ENCODE measurements at regions not wholly inside any gene's neighbourhood (a gene's known extent, or its start where the extent isn't known, plus 50 kb on each side); places are given as distances from the start of the nearest gene placed in this dataset.
"Not testable (repeated sequence)": the region's sequence is repeated elsewhere in the genome, so short reads cannot be mapped to it uniquely, and the experiment has no call there.

DNA sequence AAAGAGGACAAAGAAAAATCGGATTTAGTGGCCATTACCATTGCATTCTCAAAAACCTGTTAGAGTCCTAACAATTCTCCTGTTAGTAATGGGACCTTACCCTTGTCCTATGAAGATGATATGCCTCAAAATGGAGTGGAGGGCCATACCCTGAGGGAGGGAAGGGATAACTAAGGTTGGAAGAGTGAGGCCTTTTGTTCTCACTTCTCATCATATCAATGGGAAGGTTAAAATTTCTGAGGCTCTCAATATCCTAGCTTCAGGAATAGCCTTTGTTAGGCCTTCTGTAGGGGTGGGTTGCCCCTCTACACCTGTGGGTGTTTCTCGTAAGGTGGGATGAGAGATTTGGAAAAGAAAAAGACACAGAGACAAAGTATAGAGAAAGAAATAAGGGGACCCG, 109.4 kb upstream of the SGIP1 start:
- in situ Hi-C loops (cut with HindIII; ENCODE audit: low pct_unique_long_range_greater_than_20kb, low sequenced_read_pairs); DNase-seq (ENCODE audit: low read depth, low spot score): not testable (repeated sequence)

DNA sequence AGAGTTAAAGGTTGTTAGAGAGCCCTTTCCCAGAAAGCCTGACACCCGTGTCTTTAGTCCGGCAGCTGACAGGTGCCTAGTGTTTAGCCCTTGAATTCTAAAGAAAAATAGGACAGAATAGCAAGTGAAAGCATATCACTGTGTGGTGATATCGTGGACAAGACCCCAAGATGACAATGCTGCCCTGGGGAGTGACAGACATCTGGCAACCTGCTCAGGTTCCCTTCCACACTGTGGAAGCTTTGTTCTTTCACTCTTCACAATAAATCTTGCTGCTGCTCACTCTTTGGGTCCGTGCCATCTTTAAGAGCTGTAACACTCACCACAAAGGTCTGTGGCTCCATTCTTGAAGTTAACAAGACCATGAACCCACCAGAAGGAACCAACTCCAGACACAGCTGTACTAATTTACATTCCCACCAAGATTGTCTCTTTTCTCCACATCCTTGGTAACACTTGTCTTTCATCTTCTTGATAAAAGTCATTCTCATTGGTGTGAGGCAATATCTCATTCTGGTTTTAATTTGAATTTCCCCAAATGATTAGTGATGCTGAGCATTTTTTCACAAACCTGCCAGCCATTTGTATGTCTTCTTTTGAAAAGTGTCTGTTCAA, 107.6 kb upstream of the SGIP1 start:
- DNase-seq (ENCODE audit: low read depth, low spot score): no peak
- in situ Hi-C loops (cut with HindIII; ENCODE audit: low pct_unique_long_range_greater_than_20kb, low sequenced_read_pairs): loop anchor here (25.0 kb wide), 1 partner anchor 189 kb away; no protein-coding TSS in a partner anchor

DNA sequence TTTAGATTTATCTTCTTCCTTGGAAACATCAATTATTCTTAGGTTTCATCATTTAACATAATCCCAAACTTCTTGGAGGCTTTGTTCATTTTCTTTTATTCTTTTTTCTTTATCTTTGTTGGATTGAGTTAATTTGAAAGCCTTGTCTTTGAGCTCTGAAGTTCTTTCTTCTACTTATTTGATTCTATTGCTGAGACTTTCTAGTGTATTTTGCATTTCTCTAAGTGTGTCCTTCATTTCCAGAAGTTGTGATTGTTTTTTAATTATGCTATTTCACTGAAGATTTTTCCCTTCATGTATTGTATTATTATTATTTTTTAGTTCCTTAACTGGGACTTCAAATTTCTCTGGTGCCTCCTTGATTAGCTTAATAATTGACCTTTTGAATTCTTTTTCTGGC, 103.1 kb upstream of the SGIP1 start:
- in situ Hi-C loops (cut with HindIII; ENCODE audit: low pct_unique_long_range_greater_than_20kb, low sequenced_read_pairs): loop anchor here (25.0 kb wide), 1 partner anchor 194 kb away; no protein-coding TSS in a partner anchor
- DNase-seq (ENCODE audit: low read depth, low spot score): not testable (repeated sequence)

DNA sequence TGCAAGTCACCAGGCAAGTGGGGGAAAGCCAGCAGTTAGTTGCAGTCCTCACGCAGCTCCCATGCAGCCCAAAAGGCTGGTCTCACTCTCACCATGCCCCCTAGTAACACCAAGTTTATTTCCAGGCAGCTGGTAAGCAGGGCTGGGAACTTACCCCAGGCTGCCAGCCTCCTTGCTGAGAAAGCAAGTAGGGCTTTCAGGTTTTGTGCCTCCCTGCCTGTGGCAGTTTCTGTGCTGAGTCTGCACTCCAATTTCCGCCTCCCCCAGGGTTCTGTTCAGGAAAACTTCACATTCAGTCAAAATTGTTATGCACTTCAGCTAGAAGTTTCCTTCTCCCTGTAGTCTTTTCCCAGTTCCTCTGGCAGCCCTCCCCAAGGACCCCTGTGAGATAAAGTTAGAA, 102.0 kb upstream of the SGIP1 start:
- in situ Hi-C loops (cut with HindIII; ENCODE audit: low pct_unique_long_range_greater_than_20kb, low sequenced_read_pairs): loop anchor here (25.0 kb wide), 1 partner anchor 195 kb away; no protein-coding TSS in a partner anchor
- DNase-seq (ENCODE audit: low read depth, low spot score): no peak

DNA sequence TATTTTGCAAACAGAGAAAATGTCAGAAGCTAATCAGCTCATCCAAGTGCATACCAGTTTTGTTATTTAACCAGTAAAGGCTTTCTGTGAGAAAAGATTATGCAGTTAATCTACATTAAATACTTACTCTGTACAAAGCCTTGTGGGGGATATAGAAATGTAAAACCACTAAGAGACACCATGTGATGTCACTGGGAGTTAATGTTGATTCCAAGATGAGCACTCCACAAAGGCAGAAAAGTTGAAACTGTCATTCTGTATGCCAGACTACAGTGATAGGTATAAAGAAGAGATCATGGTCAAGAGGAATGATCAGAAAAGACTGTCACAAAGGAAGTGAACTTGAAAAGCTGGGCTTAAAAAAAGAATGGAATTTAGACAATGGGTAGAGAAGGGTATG, 100.3 kb upstream of the SGIP1 start:
- DNase-seq (ENCODE audit: low read depth, low spot score): no peak
- in situ Hi-C loops (cut with HindIII; ENCODE audit: low pct_unique_long_range_greater_than_20kb, low sequenced_read_pairs): loop anchor here (25.0 kb wide), 1 partner anchor 196 kb away; no protein-coding TSS in a partner anchor

DNA sequence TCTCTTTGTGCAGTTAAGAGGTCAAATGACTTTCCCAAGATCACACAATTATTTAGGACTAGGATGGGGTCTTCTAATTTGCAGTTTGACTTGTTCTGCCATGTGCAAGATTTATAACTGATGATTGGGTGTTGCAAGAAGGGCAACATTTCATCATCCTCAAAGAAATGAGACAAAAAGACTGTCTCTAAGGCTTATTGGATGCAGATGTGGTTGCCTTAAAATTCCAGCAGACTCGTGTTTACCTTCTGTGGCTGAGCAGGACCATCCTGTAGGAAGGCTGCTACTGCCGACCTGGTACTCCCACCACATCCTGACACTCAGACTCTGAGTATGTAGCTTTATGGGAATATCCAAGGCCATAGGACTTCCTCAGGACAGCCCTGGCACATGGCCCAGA, 99.9 kb upstream of the SGIP1 start:
- no peak for DNase-seq (ENCODE audit: low read depth, low spot score)
- in situ Hi-C loops (cut with HindIII; ENCODE audit: low pct_unique_long_range_greater_than_20kb, low sequenced_read_pairs): loop anchor here (25.0 kb wide), 1 partner anchor 197 kb away; no protein-coding TSS in a partner anchor

DNA sequence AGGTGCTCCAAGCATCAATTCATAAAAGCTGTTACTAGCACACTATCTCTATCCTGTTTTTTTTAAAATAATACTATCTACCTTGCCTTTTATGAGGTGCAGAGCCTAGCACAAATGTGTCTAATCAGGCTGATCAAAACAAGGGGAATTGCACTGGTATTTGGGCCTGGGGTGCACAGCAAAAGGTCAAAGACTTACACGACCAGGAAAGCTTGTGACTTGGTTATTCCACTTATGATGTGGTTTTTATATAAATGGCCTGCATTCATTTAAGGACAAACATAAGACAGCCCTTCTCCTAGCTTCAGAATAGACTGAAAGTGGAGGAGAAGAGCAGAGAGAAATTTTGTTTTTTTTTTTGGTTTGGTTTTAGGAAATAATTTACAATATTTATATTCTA, 98.4 kb upstream of the SGIP1 start:
- DNase-seq (ENCODE audit: low read depth, low spot score): peak; percentile 74
- in situ Hi-C loops (cut with HindIII; ENCODE audit: low pct_unique_long_range_greater_than_20kb, low sequenced_read_pairs): loop anchor here (25.0 kb wide), 1 partner anchor 198 kb away; no protein-coding TSS in a partner anchor

DNA sequence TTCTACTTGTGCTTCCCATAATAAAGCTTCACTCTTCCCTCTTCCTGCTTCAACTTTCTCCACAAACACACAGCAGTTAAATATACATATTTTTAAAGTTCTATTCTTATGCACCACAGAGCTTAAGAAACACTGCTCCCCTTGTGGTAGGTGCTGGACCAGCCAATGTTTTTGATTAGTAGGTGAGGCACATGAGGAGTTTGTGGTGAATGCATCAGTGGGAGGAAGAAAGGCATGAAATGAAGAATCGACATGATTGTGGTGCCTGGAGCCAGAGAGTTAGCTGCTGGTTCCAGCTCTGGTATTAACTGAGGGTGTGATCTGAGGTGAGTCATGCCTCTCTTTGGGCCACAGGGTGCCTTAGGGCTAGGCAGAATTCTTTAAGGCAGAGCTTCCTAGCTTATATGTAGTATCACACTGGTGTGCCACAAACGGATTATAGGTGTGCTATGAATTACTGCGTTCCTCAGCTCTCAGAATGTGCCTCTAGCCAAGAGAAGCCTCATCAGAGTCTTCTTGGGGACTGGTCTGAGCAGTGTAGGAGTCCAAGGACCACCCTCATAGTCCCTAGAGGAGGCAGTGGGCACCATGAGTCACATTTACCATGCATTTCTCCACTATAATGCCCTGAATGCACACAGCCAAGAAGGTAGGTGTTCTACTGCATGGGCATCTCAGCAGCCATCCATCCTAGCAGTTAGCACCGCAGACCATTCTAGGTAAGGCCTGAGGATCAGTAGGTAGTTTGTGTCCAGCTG, 97.4 kb upstream of the SGIP1 start:
- in situ Hi-C loops (cut with HindIII; ENCODE audit: low pct_unique_long_range_greater_than_20kb, low sequenced_read_pairs): loop anchor here (25.0 kb wide), 1 partner anchor 199 kb away; no protein-coding TSS in a partner anchor

DNA sequence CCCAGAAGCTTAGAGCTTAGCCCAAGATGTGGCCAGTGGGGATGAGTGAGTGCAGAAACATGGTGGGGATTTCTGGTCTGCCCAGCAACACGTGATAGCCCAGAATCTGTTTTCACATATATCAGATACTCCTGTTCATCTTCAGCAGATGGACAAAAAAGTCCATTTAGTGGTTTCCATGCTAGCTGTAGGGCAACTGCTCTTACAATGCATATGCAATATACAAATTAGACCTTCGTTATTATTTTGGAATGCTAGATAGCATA, 96.9 kb upstream of the SGIP1 start:
- in situ Hi-C loops (cut with HindIII; ENCODE audit: low pct_unique_long_range_greater_than_20kb, low sequenced_read_pairs): loop anchor here (25.0 kb wide), 1 partner anchor 200 kb away; no protein-coding TSS in a partner anchor
- DNase-seq (ENCODE audit: low read depth, low spot score): peak; percentile 47

More for the DNA sequence above, 97.4 kb upstream of the SGIP1 start:
- peak; percentile 89 for DNase-seq (ENCODE audit: low read depth, low spot score)

DNA sequence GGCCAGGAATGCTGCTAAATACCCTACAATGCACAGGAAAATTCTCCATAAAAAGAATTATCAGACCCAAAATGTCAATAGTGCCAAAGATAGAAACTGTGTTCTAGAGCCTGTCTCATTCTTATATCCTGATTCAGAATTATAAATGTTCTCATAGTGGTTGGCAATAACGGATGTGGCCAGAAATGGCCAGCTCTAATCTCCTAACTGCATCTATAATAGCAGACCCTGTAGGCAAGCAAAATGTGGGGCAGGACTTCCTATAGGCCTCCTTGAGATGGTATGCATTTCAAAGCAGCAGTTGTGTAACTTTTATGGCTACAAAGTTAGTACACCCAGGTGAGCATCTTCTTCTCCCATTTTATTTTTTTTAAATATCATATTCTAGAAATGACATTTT, 95.9 kb upstream of the SGIP1 start:
- DNase-seq (ENCODE audit: low read depth, low spot score): no peak

DNA sequence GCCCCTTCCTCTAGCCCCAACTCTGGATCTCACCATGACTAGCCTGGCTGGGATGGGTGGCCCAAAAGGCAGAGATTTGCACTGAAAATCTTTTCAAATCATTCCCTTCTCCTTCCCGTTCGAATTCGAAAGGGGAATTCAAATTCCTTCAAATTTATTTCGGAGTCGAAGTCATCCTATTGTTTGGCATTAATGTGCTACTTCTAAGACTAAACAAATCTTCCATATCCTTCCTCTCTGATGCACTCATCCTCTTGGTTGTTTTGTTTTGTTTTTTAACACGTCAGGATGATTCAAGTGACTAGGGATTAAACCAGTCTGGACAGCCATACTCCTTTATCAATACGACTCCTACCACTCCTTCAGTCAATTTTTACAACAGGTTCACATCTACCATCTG, 95.5 kb upstream of the SGIP1 start:
- in situ Hi-C loops (cut with HindIII; ENCODE audit: low pct_unique_long_range_greater_than_20kb, low sequenced_read_pairs): loop anchor here (25.0 kb wide), 1 partner anchor 201 kb away; no protein-coding TSS in a partner anchor
- no peak for DNase-seq (ENCODE audit: low read depth, low spot score)

More for the DNA sequence above, 95.9 kb upstream of the SGIP1 start:
- in situ Hi-C loops (cut with HindIII; ENCODE audit: low pct_unique_long_range_greater_than_20kb, low sequenced_read_pairs): loop anchor here (25.0 kb wide), 1 partner anchor 201 kb away; no protein-coding TSS in a partner anchor

DNA sequence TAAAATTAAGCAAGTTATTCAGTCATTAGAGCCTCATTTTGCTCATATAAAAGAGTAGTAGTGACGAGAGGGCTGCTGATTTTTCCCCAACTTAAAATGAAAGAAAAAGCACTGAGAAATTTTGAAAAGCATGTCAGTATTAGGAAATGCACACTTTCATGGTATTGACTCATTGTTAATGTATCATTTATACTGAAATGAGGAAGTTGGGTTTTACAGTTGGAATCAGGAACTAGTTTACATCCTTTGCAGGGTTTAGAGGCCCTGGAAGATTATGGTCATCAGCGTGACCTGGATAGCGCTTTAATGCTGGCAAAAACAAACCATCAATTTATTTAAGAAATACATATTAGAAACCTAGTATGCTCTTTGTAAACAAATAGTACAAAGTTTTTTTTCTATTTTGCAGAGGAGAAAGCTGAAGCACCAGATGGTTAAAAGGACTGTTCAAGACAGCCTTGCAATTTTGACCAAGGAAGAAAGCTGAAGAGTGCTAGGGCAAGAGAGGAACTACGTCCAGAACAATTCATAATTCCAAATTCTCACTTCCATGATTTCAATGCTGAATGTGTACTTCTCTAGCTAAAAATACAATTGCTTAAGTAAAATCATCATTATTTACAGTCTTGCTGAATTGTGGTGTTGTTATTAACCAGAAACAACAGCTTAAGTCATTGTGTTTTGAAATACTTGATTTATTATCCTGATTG, 94.8 kb upstream of the SGIP1 start:
- in situ Hi-C loops (cut with HindIII; ENCODE audit: low pct_unique_long_range_greater_than_20kb, low sequenced_read_pairs): loop anchor here (25.0 kb wide), 1 partner anchor 202 kb away; no protein-coding TSS in a partner anchor
- no peak for DNase-seq (ENCODE audit: low read depth, low spot score)

DNA sequence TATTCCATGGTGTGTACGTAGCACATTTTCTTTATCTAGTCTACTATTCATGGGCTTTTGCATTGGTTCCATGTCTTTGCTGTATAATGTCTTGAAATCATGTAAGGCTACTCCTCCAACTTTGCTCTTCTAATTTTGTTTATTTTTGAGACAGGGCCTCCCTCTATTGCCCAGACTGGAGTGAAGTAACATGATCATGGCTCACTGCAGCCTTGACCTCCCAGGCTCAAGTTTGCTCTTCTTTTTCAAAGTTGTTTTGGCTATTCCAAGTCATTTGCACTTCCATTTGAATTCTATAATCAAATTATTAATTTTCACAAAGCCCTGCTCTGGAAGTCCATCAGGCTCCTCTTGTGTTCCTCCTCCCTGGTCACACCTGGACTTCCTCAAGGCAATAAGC, 90.2 kb upstream of the SGIP1 start:
- peak; percentile 26 for DNase-seq (ENCODE audit: low read depth, low spot score)
- in situ Hi-C loops (cut with HindIII; ENCODE audit: low pct_unique_long_range_greater_than_20kb, low sequenced_read_pairs): loop anchor here (25.0 kb wide), 1 partner anchor 206 kb away; no protein-coding TSS in a partner anchor

DNA sequence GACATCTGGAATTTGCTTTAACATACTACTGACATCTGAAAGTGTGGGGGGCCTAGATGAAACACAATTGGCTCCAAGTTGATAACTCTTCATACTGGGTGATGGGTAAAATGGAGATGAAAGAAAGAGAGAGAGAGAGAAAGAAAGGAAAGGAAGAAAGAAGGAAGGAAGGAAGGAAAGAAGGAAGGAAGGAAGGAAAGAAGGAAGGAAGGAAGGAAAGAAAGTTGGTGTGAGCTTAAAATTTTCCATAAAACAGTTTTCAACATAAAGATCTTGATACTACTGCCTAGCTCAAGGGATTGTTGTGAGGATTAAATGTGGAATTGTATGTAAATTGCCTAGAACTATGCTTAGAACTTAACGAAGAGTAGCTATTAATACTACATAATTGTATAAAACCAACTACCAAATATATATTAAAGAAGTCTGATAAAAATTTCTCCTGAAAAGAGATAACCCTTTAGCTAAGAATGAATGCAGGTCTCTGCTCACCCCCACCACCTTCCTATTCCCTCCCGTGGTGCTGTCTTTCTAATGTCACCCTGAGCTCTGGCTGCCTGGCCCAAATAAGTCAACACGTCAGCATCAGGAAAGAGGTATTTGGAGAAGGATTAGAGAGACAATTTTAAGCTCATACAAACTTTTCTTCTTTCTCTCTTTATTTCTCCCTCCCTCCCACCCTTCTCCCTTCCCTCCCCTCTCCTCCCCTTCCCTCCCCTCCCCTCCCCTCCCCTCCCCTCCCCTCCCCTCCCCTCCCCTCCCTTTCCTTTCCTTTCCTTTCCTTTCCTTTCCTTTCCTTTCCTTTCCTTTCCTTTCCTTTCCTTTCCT, 89.3 kb upstream of the SGIP1 start:
- DNase-seq (ENCODE audit: low read depth, low spot score): no peak
- in situ Hi-C loops (cut with HindIII; ENCODE audit: low pct_unique_long_range_greater_than_20kb, low sequenced_read_pairs): loop anchor here (25.0 kb wide), 1 partner anchor 207 kb away; no protein-coding TSS in a partner anchor

DNA sequence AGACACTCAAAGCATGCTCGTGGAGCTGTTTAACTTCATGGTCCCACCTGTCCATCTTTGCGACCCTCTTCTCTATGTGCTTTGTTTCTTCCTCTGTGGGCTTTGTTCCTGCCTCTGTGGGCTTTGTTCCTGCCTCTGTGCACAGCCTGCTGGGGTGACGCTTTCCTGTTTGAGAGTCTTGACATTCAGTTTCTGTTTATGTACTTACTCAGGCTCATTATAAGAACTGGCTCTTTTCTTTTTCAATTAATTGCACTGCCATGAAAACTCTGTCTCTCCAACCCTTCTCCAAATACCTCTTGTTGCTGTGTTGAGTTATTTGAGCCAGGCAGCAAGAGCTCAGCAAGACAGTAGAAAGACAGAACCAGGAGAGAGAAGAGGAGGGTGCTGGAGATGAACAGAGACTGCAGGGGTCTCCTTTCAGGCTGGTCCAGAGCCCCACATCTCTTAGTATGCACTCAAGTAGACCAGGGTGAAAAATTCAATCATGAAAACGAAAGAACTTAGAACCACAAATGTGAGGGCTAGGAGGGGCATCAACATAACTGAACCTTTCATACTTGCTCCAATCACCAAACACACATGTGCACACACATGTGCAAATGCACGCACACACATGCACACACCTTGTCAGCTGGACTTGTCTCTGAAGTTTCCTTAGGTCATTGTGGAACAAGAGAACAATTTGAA, 88.3 kb upstream of the SGIP1 start:
- DNase-seq (ENCODE audit: low read depth, low spot score): peak; percentile 14
- in situ Hi-C loops (cut with HindIII; ENCODE audit: low pct_unique_long_range_greater_than_20kb, low sequenced_read_pairs): loop anchor here (25.0 kb wide), 1 partner anchor 208 kb away; no protein-coding TSS in a partner anchor

DNA sequence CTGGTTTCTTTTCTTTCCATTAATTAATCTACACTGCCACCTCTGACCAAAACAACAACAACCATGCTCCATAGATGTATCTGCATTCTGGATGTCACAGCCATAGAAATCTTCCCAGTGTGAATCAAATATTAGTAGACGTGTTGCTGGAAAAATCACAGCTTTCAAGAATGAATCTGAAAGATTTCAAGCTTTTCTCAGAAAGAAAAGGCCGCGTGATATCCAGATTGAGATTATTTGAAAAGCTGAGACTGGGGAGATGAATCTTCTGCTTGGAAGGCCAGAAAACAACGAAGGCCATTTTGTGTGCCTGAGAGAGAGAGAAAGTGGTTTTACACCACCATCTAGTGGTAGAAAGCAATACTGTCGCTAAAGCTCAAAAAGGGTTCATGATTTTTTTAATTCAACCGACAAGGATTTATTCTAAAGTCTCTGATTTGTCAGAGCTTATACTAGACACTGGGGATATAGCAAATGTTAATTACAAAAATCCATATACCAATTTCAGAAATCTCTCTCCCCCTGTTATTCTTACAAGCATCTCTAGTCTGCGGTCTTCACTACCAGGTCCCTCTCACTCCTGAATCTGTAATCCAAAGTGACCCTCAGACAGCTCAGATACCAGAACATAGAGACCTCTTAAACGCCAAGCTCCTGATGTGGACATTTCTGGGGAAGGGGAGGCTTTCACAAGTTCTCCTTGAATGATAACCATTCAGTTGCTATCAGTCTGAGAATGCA, 87.5 kb upstream of the SGIP1 start:
- DNase-seq (ENCODE audit: low read depth, low spot score): peak; percentile 79
- in situ Hi-C loops (cut with HindIII; ENCODE audit: low pct_unique_long_range_greater_than_20kb, low sequenced_read_pairs): loop anchor here (25.0 kb wide), 1 partner anchor 209 kb away; no protein-coding TSS in a partner anchor
